Medulla oblongata (tissue), 1 donor: ENCODE measurements at regions not wholly inside any gene's neighbourhood (a gene's known extent, or its start where the extent isn't known, plus 50 kb on each side); places are given as distances from the start of the nearest gene placed in this dataset.

Source experiments
- DNase-seq: peaks from one replicate; pipeline ENCODE4 v3.0.0-alpha.2; 2015; ENCODE audit errors: extremely low spot score

GRCh38 chr4:96784336-96784735 is 944.4 kb downstream of the PDHA2 start:
- DNase-seq: no peak

DNA sequence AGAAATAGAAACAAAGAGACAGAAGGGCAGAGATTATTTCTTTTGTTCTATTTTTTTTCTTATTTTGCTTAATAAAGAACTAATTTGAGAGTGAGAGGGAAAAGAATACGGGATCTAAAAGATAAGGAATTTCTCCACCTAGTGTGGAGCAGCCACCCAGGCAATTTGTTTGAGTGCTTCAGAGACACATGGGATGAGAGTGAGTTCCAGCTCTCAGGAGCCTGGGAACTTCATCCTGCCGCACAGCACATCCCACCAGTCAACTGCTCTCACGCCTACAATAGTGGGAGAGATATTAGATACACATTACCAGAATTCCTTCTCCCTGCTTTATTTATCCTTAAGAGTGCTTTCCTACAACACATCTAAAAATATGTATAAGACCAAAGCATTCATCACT is 946.4 kb downstream of the PDHA2 start:
- DNase-seq: no peak

DNA sequence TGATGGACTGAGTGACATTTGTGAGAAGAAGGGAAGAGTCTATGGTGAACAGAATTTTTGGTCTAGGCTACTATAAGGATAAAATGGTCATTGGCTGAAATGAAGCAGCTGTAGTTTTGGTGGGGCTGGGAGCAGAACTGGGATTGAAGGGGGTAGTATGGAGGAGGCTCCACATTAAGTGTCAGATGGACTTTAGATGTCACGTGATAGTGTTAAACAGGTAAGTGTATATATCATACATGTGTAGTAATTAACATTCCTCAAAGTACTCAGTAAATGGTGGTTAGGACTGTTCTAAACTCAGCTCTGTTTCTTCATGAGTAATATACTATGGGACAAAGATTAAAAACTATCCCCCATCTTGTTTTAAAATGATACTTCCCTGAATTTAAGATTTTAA is 947.9 kb downstream of the PDHA2 start:
- no peak for DNase-seq

DNA sequence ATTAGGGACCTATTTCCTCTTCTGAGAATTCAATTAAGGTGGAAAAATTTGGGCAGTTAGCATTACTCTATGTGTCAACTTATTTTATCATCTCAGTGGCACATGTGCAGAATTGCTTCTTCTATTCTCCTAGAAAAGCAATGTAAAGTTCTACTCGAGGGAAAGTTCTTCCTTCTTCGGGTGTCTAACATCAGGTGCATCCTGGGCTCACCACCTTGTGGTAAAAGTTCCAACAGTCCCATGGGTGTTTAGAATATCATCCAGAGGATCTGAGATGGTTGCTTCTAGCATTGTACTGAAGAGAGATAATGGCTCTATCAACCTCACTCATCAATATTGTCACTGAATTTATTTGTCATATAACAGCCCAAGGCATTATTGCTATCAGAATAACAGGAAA is 969.7 kb downstream of the PDHA2 start:
- no peak for DNase-seq

GRCh38 chr4:96827086-96827485 is 987.2 kb downstream of the PDHA2 start:
- no peak for DNase-seq

GRCh38 chr4:96833831-96834230 is 993.9 kb downstream of the PDHA2 start:
- no peak for DNase-seq

- DNase-seq: no peak
Observed at GRCh38 chr4:96835991-96836390, 996.1 kb downstream of the PDHA2 start.

DNA sequence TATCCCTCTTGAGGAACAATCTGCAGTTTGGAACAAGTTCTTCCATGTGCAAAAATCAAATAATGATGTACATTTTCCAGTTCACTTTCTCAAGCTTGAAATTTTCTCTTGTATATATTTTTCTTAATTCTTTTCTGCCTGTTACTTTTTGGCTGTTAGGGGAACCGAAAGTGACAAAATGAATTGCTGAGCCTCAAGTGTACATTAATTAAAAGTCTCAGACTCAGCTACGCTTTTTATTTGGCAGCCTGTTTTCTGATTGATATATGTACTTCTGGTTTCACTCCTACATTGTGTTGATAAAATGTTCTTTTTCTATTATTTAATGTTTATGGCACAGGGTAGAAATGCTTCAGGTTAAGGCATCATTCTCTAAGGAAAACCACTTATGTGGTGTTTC is 999.5 kb downstream of the PDHA2 start:
- DNase-seq: no peak

DNA sequence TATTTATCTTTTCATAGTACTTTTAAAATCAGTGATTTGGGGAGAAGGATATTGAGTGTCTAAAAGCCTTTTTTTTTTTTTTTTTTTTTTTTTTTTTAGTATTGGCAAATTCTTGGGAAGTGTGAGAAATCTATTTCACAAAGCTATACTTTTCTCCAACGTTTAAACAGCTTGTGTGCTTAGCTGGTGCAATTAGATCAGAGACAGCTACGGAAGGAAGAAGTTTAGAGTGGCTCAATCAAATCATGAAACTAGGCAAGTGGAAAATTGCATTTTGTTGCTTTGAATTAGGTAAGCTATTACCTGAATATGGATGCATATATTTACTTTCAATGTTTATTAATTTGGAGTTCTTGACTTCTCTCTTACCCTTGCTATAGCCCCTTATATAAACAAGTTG is 1001.9 kb downstream of the PDHA2 start:
- DNase-seq: no peak

GRCh38 chr4:96844858-96845490 is 1005.1 kb downstream of the PDHA2 start:
- no peak for DNase-seq

- DNase-seq: no peak
Observed at GRCh38 chr4:96845819-96846218, 1005.9 kb downstream of the PDHA2 start.

GRCh38 chr4:96874657-96875056 is 1034.8 kb downstream of the PDHA2 start:
- DNase-seq: no peak

DNA sequence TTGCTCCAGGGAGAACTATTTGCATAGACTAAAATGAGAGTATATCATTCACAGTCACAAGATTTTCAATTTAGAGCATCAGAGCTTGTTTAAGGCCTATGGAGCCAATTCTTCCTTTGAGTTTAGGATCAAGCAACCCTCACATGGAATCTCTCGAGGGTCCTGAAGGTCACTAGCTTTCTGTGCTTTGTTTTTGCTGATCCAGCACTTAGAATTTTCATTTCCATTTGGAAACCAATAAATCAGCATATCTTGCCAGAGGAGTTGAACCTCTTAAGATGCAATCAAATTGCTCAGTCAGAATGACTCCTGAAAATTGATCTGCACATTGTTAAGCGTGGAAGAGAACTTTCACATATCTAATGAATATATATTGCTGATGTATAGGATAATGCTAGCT is 1039.6 kb downstream of the PDHA2 start:
- DNase-seq: no peak

DNA sequence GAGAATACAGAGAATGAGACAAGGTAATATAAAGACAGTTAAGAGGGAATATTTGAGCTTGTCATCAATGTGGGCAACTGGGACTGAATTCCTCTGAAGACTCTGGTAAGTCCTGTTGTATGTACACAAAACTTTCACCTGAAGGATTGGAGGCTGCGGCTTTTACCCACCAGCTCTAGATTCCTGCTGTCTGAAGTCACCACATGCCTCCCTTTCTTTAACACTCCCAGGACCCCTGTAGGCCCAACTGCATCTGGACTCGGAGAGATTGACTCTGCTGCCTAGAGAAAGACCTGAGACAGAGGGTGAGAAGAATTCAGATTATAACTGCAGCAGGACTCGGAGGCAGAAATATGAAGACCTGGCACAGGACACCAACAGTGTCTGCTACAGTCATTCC is 1048.0 kb downstream of the PDHA2 start:
- no peak for DNase-seq

DNA sequence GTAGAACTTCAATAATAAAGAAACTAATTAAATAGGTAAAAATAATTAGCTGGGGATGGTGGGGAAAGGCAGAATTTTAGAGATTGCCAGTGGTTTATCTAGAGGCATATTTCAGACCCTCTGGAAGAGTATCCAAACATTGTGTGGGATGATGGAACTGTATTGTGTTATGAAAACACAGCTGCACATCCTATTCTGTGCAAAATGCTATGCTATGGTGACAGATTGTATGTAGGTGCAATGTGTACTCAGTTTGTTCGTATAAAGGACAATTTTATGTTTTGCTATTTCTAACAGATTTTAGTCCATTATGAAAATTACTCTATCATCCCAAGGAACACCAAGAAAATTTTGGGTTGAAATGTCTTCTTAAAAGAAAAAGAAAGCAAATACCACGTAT is 1054.7 kb downstream of the PDHA2 start:
- no peak for DNase-seq

DNA sequence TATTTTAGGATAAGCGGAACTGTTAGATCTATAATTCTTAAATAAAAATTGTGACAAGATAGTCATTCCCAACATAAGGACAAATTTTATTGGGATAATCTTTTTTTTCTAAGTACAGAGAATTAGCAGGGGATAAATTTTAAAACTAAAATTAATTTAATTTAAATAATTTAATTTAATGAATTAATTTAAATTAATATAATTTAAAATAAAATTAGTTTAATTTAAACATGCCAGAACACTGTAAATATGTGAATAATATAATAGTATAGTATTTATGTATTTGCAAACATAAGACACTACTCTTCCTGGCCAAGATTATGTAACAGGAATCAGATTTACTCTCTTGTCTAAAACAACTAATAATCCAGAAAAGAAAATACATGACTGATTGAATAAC is 1055.9 kb downstream of the PDHA2 start:
- no peak for DNase-seq

DNA sequence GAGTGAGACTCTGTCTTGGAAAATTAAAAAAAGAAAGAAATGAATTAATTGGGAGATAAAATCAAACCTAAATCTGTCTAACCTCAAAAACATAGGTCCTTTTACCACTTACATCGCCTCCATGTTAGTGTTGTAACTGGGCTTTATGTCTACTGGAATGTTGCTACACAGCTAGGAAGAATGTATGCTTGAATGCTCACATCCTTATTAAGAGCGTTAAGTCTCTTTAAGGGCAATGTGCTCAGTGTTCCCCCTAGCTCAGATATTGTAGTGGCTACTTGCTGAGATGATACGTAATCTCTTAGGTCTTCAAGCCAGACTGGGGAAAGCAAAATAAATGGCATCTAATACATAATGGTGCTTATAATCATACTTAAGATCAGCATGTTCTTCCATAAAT is 1072.8 kb downstream of the PDHA2 start:
- DNase-seq: no peak

DNA sequence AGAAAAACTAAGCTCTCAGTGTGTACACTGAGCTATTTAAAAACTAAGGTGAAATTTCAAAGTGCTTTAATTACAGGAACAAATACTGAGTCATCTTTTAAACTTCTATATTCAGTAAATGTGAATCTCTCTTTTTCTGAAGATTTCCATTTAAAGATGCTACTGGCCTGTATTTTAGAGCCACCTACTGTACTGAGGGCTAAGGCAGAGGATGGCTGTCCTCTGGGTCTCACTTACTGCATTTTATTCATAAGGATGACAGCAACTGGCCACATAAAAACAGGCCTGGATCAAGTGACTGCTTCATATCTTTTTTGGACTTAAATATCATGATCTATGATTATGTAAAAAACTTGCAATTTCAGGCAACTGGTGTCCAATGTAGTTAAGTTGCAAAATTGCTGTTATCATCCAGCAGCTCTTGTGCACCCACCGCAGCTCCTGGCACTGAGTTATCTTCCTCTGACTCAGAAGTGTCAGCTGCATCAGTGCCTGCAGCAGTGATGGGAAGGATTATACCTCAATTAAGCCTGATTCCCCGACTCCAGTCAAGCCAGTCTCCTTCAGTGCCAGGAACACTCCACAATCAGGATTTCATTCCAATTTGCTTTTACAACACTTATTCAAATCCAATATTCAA is 1073.7 kb downstream of the PDHA2 start:
- no peak for DNase-seq

GRCh38 chr4:96916711-96917110 is 1076.8 kb downstream of the PDHA2 start:
- DNase-seq: no peak

GRCh38 chr4:96936886-96937285 is 1097.0 kb downstream of the PDHA2 start:
- DNase-seq: no peak

DNA sequence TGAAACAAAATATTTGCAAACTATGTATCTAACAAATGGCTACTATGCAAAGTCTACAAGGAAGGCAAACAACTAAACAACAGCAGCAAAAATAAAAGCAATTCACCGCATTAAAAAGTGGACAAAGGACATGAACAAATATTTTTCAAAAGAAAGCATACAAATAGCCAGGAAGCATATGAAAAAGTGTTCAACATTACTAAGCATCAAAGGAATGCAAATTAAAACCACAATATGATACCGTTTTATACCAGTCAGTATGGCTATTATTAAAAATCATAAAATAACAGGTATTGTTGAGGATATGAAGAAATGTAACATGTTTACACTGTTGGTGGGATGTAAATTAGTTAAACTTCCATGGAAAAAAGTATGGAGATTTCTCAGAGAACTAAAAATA is 1106.7 kb downstream of the PDHA2 start:
- DNase-seq: no peak

DNA sequence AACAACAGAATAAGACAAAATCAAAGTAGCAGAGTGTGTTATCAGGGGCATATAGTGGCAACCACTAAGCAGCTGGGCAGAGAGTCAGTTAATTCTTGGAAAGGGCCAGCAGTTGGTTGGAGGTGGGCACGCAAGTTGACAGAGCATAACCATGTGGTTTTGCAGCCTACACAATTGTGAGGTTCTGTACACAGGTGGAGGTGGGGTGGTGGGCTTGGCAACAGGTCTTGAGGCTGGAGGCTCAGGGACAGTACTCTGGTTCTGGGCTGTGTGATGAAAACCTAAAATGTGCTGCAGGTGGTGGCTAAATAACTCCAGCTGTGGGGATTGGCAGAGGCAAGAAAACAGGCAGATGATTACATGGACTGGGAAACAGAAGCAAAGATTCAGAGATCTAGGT is 1112.7 kb downstream of the PDHA2 start:
- no peak for DNase-seq

DNA sequence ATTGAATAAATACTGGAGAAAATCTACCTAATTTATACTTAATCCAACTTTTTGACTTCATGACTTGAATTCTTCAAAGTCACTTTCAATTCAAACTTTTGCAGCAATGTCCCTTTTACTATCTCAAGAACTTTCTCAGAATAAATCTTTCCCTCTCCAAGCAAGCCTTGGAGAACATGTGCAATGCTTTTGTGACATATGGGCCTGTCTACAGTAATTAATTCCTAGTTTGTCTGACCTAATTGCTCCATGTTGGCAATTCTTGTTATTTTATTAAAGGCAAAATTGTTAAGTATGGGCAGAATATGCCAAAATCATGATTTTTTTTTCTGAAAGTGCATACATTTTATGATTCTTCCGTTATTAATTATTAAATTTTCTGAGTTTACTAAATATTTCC is 1115.3 kb downstream of the PDHA2 start:
- no peak for DNase-seq

- DNase-seq: no peak
Observed at GRCh38 chr4:96955691-96956090, 1115.8 kb downstream of the PDHA2 start.
